ENCODE measurements at regions not wholly inside any gene's neighbourhood (a gene's known extent, or its start where the extent isn't known, plus 50 kb on each side); places are given as distances from the start of the nearest gene placed in this dataset.
"Not testable (repeated sequence)": the region's sequence is repeated elsewhere in the genome, so short reads cannot be mapped to it uniquely, and the experiment has no call there.

DNA sequence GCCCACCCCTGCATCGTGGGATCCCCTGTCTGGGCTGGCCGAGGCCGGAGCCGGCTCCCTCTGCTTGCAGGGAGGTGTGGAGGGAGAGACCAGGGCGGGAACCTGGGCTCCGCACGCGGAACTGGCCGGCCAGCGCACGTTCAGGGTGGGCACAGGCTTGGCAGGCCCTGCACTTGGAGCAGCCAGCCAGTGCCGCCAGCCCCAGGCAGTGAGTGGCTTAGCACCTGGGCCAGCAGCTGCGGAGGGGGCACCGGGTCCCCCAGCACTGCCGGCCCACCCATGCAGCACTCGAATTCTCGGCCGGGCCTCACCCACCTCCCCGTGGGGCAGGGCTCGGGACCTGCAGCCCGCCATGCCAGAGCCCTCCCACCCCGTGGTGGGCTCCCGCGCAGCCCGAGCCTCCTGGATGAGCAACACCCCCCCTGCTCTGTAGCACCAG, 422.6 kb downstream of the AMY1C start:
- no peak for DNase-seq

DNA sequence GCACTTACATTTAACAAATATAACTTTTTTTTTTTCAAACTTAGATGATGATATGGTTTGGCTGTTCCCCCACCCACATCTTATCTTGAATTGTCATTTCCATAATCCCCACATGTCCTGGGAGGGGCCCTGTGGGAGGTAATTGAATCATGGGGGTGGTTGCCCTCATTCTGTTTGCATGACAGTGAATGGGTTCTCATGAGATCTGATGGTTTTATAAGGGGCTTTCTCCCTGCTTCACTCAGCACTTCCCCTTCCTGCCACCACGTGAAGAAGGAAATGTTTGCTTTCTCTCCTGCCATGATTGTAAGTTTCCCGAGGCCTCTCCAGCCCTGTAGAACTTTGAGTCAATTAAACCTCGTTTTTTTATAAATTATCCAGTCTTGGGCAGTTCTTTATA, 432.6 kb downstream of the AMY1C start:
- no peak for DNase-seq

DNA sequence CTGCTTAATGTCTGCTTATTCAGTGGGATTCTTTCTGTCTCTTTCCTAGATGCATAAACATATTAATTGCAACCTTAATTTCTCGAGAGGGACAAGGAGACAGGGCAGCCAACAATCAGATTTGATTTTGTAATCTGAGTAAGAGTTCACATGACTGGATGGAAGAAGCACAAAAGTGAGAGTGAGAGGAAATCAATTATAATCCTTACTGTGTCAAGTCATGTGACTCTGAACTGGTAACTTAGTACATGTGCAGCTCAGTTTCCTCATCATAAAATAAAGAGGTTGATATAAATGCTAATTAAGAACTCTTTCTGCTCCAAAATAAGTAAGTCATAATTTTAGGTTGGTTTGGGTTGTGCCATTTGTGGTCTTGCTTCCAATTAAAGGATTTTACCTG, 439.5 kb downstream of the AMY1C start:
- no peak for DNase-seq

DNA sequence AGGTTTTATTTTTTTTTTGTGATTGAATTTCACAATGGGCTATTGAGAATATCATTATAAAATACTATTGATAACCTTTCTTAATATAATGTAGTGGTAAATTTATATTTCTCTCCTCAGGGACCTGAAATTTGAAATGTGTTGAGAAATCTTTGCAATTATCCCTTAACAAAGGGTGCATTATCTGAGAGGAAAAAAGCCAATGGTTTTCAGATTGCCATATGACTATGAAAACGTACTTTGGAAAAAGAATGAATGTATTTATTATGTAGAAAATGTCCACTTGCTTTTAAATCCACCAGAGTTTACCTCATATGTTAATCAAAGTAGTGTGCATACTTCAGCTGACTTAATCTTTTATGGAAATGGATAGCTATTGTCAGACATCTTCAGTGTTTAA, 441.1 kb downstream of the AMY1C start:
- no peak for DNase-seq

DNA sequence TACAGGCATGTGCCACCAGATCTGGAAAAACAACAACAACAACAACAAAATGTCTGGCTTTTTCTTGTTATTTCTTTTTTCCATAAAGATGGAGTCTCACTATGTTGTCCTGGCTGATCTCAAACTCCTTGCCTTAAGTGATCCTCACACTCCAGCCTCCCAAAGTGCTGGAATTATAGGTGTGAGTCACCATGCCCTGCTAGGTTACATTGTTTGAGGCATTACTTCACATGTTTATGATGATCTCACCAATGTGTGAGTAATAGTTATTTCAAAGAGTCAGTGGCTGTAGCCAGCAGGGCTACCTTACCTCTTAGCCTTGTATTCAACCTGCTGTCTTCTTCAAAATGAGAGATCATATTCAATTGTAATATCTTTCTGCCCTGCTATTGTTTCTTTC, 445.7 kb downstream of the AMY1C start:
- no peak for DNase-seq

DNA sequence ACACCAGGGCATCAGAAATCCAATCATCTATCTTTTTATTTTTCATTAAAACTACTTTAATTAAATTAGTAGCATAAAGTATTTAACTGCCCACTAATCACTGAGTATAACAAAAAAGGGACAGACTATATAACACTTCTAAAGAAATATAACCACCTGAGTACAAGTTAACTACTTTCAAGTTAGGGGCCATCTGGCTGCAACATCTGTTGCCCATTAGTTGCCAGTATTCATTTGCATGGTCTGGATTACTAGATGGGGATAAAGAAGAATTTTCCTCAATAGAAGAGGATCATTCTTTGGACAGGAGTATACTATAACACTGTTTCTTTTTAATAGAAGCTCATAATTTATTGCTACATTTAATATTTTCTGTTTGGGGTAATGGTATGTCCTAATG, 446.4 kb downstream of the AMY1C start:
- DNase-seq = no peak

DNA sequence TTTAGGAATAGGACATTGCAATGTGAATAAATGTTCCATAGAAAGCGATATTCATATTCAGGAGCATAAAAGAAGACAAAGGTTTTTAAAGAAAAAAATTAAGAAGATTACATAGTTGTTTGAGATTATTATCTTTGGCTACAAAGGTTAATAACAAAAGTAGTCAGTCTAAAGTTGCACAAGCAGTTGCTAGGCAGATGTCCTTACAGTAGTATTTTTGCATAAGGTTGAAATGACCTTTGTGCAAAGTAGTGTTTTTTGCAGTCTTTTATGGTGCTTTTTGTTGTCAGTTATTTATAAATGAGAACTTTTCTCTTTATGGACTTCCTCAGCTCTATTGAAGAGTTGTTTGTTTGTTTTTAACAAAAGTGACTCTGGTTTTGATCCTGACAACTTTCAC, 447.8 kb downstream of the AMY1C start:
- no peak for DNase-seq

DNA sequence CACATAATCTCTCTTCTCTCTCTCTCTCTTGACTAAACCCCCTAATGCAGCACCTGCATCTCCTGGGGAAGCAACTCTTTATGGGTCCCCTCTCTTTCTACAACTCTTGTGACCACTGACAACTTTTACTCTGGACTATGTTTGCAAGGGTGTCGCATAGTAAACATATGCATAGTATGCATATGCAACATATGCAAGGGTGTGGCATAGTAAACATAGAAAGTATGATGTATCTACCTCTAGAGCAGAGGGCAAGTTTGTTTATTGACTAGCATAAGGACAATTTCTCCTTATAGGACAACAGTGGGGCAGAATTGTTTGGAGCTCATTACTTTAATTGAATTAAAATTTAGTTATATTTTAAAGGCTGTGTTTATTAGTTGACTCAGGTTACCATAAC, 462.5 kb downstream of the AMY1C start:
- DNase-seq = no peak

DNA sequence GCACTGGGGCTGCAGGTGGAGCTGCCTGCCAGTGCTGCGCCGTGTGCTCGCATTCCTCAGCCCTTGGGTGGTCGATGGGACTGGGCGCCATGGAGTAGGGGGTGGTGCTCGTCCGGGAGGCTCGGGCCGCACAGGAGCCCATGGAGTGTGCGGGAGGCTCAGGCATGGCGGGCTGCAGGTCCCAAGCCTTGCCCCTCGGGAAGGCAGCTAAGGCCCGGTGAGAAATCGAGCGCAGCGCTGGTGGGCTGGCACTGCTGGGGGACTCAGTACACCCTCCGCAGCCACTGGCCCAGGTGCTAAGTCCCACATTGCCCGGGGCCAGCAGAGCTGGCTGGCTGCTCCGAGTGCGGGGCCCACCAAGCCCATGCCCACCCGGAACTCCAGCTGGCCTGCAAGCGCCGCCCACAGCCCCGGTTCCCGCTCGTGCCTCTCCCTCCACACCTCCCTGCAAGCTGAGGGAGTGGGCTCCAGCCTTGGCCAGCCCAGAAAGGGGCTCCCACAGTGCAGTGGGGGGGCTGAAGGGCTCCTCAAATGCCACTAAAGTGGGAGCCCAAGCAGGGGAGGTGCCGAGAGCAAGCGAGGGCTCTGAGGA, 467.8 kb downstream of the AMY1C start:
- DNase-seq = not testable (repeated sequence)

DNA sequence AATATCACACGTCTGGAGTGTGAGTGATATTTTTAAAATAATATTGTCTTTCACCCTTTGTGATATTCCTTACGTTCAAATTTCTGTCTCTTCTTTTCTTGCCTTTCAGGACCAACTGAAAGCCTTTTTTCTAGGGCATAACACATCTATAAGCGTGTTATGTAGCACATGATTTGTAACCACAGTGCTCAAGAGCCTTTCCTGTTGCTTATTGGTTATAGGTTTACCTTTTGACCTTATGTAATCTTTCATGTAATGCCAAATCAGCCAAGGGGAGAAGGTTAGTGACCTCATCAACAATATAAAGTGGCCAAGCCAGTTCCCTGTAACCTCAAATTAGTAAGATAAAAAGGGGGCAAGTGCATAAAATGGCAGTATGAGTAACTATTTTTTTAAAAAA, 480.2 kb downstream of the AMY1C start:
- DNase-seq = no peak

DNA sequence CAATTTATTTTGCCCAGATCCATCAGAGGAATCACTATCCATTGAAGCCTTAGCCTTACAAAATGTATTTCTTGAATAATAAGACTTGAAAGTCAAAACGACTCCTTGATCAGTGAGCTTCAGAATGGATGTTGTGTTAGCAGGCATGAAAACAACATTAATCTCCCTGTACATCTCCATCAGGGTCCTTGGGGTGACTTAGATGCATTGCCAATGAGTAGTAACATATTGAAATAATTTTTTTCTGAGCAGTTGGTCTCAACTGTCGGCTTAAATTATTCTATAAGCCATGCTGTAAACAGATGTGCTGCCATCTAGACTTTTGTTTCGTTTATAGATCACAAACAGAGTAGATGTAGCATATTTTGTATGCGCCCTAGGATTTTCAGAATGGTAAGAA, 482.0 kb downstream of the AMY1C start:
- no peak for DNase-seq

DNA sequence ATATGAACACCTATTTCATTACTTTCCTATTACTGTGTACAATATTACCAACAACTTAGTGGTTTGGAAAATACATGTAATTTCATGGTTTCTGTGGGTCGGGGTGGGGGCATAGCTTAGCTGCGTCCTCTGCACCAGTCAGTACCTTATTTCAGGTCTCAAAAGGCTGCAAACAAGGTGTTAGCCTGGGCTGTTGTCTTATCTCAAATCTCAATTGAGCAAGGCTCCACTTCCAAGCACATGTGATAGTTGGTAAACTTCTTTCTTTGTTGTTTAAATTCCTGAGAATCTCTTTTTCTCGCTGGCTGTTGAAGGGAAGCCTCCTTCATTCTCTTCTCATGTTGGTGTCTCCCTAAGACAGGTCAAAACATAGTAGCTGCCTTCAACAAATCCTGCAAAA, 485.4 kb downstream of the AMY1C start:
- no peak for DNase-seq

DNA sequence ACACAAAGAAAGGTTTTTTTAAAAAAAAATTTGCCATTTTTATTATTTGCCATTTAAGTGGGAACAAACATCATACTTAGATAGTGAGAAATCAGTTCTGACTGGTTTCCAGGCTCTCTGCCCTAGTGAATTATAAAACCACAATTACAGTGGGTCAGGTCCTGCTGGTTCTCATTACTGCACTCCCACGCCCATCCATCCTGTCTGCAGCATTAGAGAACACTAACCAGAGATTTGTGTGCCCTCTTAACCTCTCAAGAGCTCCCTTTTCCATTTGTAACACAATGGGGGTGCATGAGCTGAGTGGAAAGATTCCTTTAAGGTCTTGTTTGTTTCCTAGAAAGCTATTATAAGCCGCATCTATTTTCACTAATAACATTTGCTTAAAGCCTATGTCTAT, 489.3 kb downstream of the AMY1C start:
- no peak for DNase-seq

DNA sequence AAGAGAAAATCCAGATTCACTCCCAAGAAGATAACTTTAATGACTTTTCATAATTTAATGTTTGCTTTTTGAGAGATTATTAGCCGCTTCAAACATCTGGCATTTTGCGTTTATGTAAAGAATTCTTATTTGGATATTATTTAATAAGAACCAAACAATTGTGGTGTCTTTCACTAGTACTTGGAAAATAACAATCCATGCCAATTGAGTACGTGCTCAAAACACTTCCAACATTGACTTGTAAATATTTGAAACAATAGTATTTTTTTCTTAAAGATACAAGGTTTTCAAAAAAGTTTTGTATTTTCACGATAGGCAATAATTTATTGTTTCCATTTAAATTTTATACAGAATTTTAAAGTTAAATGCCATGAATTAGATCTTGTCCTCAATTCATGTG, 498.7 kb downstream of the AMY1C start:
- DNase-seq = no peak

DNA sequence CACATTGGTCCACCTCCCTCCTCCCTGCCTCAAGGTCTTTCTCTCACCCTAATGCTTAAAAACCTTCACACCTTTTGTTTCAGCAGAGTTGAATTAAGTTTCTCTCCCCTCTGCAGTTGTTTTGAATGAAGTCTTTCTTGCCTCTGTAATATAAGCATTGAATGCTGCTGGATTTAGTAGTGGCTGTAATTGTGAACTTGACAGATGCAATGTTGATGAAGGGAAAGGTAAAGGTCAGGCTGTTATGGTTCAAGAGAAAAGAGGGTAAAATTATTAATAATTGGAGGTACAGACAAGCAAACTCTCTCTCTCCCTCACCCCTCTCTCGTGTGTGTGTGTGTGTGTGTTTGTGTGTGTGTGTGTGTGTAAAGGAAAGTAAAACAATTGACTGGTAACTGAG, 509.8 kb downstream of the AMY1C start:
- DNase-seq = no peak

DNA sequence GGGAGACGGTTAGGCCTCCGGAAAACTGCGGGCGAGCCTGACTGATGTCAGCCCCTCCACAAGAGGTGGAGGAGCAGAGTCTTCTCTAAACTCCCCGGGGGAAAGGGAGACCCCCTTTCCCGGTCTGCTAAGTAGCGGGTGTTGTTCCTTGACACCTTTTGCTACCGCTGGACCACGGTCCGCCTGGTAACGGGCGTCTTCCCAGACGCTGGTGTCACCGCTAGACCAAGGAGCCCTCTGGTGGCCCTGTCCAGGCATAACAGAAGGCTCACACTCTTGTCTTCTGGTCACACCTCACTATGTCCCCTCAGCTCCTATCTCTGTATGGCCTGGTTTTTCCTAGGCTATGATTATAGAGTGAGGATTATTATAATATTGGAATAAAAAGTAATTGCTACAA, 513.4 kb downstream of the AMY1C start:
- DNase-seq = not testable (repeated sequence)

DNA sequence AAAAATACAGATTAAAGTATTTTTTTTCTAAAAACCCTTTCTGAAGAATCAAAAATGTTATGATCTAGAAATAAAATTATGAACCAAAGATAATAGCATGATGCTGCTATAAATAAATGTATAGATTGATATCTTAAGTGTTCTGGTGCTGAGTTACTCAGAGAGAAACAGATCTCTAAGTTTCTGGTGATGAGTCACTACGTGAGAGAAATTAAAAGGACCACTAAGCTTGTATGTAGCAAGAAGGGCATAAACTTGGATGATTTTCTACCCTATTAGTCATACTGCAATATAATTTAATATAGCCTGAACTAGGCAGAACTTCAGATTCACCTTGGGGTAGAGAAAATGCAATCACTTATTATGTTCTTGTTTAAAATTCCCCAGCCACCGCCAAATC, 514.8 kb downstream of the AMY1C start:
- DNase-seq = no peak

DNA sequence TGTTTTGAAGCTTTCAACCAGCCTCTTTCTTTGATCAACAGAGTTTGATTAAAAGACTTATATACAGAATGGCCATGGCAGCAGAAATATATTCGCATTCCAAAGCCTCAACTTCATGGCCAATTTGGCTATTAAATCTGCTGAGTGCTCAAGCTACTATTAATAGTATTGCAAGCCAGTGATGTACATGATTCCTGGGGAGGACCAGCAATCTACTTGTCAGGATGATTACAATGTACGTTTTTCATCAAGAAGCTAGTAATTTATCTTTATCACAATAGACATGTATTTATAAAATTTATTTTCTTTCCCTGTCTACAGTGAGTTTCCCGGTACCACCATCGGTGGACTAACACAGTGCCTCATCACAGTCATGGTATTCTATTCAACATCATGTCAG, 515.5 kb downstream of the AMY1C start:
- no peak for DNase-seq

DNA sequence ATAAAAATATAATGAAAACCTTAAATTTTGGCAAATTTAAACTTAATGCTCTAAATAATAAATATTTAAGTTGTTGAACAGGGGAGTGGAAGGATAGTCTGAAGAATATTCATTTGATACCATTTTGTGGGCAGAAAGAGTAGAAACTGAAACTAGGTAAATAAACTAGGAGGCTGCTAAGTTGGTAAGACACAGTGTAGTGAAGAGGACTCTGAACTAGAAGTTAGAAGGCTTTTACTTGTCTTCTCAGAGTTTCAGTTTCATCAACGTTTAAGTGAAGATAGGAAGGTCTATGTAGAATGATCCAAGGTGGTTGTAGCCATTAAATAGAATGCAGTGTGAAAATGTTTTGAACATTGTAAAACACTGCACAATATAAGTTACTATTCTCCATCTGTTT, 516.9 kb downstream of the AMY1C start:
- DNase-seq = no peak

DNA sequence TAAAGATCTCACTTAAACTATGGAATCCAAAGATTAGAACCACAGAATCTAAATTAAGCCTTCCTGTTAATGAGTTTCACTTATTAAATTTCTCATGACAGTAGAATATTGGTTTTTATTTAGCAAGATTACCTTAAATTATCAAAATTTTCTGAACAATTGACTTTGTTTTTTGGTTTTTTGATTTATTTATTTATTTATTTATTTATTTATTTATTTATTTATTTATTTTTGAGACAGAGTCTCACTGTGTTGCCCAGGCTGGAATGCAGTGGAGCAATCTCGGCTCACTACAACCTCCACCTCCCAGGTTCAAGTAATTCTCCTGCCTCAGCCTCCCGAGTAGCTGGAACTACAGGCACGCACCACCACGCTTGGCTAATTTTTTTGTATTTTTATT, 538.6 kb downstream of the AMY1C start:
- not testable (repeated sequence) for DNase-seq

DNA sequence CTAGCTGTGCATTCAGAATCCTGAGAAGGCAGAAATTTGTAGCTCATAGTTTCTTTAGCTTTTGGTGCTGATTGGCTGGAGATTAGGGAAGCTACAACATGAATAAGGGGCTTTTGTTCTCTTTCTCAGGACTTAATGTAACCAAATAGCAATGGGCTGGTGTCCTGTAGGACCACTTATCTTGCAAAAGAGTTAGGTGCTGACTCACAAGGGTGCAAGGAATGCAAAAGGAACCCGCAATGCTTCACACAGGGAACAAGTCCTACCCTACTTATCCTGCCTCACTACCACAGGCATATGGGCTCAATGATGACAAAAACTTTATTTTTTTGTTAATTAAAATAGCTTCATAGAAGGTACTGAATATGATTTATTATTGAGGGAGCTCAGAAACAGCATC, 541.5 kb downstream of the AMY1C start:
- DNase-seq = no peak

DNA sequence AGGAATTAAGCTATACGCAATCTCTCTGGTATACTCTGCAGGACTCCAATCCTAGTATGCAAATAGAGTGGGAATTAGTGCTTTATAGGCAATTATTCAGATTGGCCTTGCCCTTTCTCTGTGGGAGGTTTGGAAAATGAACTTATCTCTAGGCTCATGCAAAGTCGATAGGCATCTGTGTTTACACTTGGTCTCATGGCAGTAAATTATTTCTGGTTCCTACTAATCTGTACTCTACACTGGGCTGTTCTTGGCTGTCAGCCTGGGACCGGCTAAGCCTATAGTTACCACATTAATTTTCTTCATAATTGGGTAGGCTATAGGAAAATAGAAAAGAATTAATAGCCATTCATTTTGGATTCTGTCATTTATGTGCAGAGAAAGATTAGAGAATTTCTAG, 544.6 kb downstream of the AMY1C start:
- no peak for DNase-seq

DNA sequence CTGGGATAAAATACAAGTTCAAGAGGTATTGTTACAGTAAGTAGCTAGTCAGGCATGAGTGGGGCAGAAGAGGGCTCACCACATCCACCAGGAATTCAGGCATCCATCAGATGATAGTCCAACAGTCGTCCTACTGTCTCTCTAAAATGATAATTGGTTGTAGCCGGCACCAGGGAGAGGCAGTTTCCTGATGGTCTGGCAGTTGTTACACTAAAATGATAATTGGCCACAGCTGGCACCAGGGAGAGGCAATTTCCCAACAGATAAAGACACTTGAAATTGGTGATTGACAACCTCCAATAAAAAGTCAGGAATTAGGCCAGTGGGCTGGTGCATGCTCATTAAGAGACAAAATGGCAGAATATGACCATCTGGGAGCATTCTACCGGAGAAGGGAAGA, 545.8 kb downstream of the AMY1C start:
- no peak for DNase-seq

DNA sequence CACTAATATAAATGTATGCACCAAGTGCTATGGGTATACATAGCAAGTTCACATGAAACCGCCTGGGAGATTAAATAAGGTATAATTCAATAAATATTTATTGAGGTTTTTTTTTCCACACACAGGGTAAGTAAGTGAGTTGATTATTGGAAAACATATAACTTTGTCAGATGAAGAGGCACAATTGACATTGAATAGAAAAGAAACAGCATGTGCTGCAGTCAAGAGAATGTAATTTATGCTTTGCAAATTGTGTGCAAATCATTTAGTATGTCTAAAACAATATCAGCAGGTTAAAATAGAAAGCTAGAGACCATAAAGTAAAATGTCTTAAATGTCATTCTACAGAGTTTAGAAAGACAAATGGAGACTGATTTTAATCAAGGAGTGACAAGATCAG, 560.0 kb downstream of the AMY1C start:
- DNase-seq = no peak

DNA sequence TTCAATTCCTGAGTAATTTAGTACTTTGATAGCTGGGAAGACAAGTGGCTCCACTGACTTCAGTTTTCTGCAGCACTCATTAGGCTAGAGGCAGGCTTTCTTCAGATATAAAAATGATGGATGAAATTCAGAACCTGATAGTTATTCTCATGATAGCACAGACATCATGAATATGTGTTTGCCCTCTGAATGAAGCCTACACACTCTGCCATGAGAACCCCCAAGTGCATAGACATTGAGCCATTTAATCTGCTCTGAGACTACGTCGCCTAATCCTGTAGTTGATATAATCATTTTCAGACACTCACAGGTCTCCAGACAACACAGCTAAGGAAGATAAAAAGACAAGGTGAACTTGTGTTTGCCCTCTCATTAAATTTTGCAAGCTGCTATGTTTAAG, 566.1 kb downstream of the AMY1C start:
- DNase-seq = no peak

DNA sequence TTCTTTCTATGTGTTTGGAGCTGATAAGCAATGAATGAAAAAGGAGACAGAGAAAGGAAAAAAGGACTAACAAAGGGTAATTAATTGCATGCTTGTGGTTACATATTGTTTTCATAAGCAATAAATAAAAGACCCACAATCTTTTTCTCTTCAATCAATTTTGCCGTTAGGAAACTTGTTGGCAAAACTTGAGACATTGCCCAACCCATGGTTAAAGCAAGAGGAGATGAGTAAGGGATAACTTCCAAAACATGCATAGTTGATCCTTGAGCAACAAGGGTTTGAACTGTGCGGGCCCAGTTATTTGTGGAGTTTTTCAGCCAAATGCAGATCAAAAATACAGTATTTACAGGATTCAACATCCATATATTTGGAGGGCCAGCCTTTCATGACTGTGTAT, 572.4 kb downstream of the AMY1C start:
- no peak for DNase-seq
